ENCODE measurements at regions not wholly inside any gene's neighbourhood (a gene's known extent, or its start where the extent isn't known, plus 50 kb on each side); places are given as distances from the start of the nearest gene placed in this dataset.

DNA sequence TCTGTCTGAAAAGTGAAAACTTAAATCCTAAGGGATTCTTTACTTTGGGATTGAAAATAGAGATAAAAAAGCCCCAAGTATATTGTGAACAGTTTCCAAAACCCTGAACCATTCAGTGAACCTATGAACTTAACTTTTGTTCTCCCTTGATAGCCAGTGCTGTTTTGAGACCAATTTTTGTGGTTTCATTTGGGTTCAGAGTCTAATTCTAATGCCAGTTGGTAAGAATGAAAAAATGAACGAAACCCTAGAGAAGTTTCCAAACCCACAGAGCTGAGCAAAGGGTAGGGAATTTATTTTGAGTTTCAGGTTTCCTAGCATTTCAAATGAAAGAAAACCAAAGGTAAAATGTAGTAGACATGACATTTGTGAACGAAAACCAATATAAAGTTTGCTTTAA is 1366.8 kb downstream of the EFNA5 start:
- 26% methylated on average over 2 of the region's 2 CpGs for WGBS (ENCODE audit: insufficient coverage, low coverage, low lambda C conversion rate, missing lambda C conversion rate)
- ATAC-seq: no peak
- no peak overlapping the region for H3K4me3 ChIP-seq
- DNase-seq: no peak
- no peak overlapping the region for H3K27ac ChIP-seq
- no peaks in the 10 kb centered on the region for H3K36me3 ChIP-seq
- no peaks in the 10 kb centered on the region for H3K4me1 ChIP-seq
- TF ChIP-seq POLR2A (IDR thresholded peaks at IDR 0.05) (no peak), CTCF (IDR thresholded peaks at IDR 0.05) (no peak)
- no peaks in the 10 kb centered on the region for H3K27me3 ChIP-seq
- intact Hi-C loops (cut with DNase I): no loop called here
- H3K9me3 ChIP-seq: no peaks in the 10 kb centered on the region

DNA sequence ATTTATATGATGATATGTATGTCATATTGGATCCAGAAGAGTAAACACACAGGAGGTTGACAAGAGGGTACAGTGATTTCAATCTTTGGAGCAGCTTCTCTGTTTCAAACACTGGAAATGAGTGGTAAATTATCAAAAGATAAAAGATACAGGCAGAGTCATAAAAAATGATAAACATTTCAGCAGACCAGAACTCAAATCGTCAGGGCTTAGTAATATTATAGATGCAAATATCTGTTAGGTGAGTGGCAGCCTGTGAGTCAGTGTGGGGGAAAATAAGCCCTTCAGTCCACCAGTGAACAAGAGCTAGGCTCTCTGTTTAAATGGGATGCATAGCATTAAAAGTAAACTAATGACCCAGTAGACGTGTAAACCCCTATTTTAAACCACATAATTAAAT is 1378.1 kb downstream of the EFNA5 start:
- no peak for ATAC-seq

GRCh38 chr5:106290841-106291240 is 1379.9 kb downstream of the EFNA5 start:
- Histone ChIP-seq H3K4me1 (no peaks in the 10 kb centered on the region), H3K27ac (no peak overlapping the region), H3K27me3 (no peaks in the 10 kb centered on the region), H3K36me3 (no peaks in the 10 kb centered on the region), H3K9me3 (no peaks in the 10 kb centered on the region), H3K4me3 (no peak overlapping the region)
- intact Hi-C loops (cut with DNase I): no loop called here
- DNase-seq: no peak
- TF ChIP-seq POLR2A (IDR thresholded peaks at IDR 0.05) (no peak), CTCF (IDR thresholded peaks at IDR 0.05) (no peak)
- WGBS (ENCODE audit: insufficient coverage, low coverage, low lambda C conversion rate, missing lambda C conversion rate): 54% methylated on average over 1 of the region's 1 CpG
- no peak for ATAC-seq

More for the DNA sequence above, 1378.1 kb downstream of the EFNA5 start:
- Histone ChIP-seq H3K4me1 (no peaks in the 10 kb centered on the region), H3K36me3 (no peaks in the 10 kb centered on the region), H3K9me3 (no peaks in the 10 kb centered on the region), H3K27me3 (no peaks in the 10 kb centered on the region), H3K27ac (no peak overlapping the region), H3K4me3 (no peak overlapping the region)
- no peak for DNase-seq
- intact Hi-C loops (cut with DNase I): no loop called here
- WGBS (ENCODE audit: insufficient coverage, low coverage, low lambda C conversion rate, missing lambda C conversion rate): 15% methylated on average over 2 of the region's 2 CpGs
- no peak for TF ChIP-seq POLR2A (IDR thresholded peaks at IDR 0.05)
- no peak for TF ChIP-seq CTCF (IDR thresholded peaks at IDR 0.05)

DNA sequence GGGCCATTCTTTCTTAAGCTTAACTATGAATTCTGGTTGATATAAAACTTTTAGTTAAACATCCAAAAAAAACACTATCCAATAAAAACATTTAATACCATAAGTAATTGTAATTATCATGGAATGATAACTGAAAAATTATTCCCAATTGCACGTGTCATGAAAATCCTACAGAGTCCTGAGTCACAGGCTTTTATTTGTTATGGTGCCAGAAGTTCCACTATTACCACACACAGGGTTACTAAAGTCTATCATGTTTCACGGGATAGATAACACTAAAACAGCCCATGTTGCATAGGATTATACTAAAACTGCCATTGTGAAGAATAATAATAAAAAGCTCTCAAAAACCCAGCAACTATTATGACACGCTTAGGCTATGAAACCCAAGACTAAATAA is 1381.8 kb downstream of the EFNA5 start:
- no peak for TF ChIP-seq CTCF (IDR thresholded peaks at IDR 0.05)
- TF ChIP-seq POLR2A (IDR thresholded peaks at IDR 0.05): no peak
- DNase-seq (no peak), ATAC-seq (no peak)
- no peaks in the 10 kb centered on the region for H3K4me1 ChIP-seq
- H3K9me3 ChIP-seq: no peaks in the 10 kb centered on the region
- whole genome bisulfite sequencing (ENCODE audit: insufficient coverage, low coverage, low lambda C conversion rate, missing lambda C conversion rate): 44% methylated on average over 3 of the region's 3 CpGs
- no peak overlapping the region for H3K27ac ChIP-seq
- no peaks in the 10 kb centered on the region for H3K27me3 ChIP-seq
- H3K36me3 ChIP-seq: no peaks in the 10 kb centered on the region
- H3K4me3 ChIP-seq: no peak overlapping the region
- intact Hi-C loops (cut with DNase I): no loop called here

DNA sequence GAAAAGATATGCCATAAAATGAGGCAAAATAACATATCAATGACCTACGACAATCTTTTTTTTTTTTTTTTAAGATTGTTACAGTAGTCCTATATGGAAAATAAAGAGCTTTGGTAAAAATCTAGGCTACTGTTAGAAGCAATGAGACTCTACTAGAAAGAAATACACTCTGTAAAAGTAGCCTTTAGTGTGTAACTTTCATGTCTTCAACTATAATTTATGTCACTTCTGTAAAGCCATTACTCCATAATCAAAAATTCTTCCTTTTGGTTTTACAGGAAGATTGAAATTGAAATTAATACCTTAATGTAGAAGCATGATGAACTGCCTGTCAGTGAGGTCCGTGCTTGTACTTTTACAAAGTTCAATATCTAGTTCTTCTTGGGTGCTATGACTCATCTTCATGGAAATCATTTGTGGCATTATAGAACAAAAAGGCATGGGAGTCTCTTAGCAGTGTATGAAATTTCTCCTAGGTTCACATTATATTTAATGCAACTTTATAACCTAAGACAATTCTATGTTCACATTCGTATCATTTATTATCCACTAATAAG is 1393.1 kb downstream of the EFNA5 start:
- WGBS (ENCODE audit: insufficient coverage, low coverage, low lambda C conversion rate, missing lambda C conversion rate): 50% methylated on average over 3 of the region's 3 CpGs
- Histone ChIP-seq H3K4me1 (no peaks in the 10 kb centered on the region), H3K9me3 (peaks cover 0 to 6% (median 0%) of the 10 kb centered on the region in 4 donors), H3K36me3 (no peaks in the 10 kb centered on the region), H3K27ac (no peak overlapping the region), H3K27me3 (no peaks in the 10 kb centered on the region), H3K4me3 (no peak overlapping the region)
- ATAC-seq: no peak
- DNase-seq: no peak
- intact Hi-C loops (cut with DNase I): no loop called here
- TF ChIP-seq POLR2A (IDR thresholded peaks at IDR 0.05) (no peak), CTCF (IDR thresholded peaks at IDR 0.05) (no peak)

Measured in right lobe of liver (tissue), 6 donors.